ENCODE measurements at regions not wholly inside any gene's neighbourhood (a gene's known extent, or its start where the extent isn't known, plus 50 kb on each side); places are given as distances from the start of the nearest gene placed in this dataset.
"Not testable (repeated sequence)": the region's sequence is repeated elsewhere in the genome, so short reads cannot be mapped to it uniquely, and the experiment has no call there.

GRCh38 chr12:7591531-7591930 lies 74.2 kb downstream of the APOBEC1 start:
- DNase-seq, result no peak

GRCh38 chr12:7590085-7590484 lies 75.6 kb downstream of the APOBEC1 start:
- DNase-seq, result not testable (repeated sequence)

GRCh38 chr12:7588742-7589329 lies 76.9 kb downstream of the APOBEC1 start:
- DNase-seq, result peak; percentile 50 to 54

GRCh38 chr12:7584137-7584536 lies 80.6 kb upstream of the CD163 start:
- DNase-seq, result not testable (repeated sequence)

GRCh38 chr12:7583471-7583870 lies 79.9 kb upstream of the CD163 start:
- DNase-seq, result no peak

- DNase-seq, result no peak
Measured at GRCh38 chr12:7582796-7583195, 79.2 kb upstream of the CD163 start.

GRCh38 chr12:7581625-7582024 lies 78.0 kb upstream of the CD163 start:
- DNase-seq, result no peak

- DNase-seq, result no peak
Measured at GRCh38 chr12:7581046-7581445, 77.5 kb upstream of the CD163 start.

GRCh38 chr12:7571257-7571656 lies 67.7 kb upstream of the CD163 start:
- no peak for DNase-seq

GRCh38 chr12:7557227-7557626 lies 53.6 kb upstream of the CD163 start:
- DNase-seq, result no peak

- DNase-seq, result no peak
Measured at GRCh38 chr12:7555752-7556151, 52.2 kb upstream of the CD163 start.

- DNase-seq, result not testable (repeated sequence)
Measured at GRCh38 chr12:7554831-7555230, 51.3 kb upstream of the CD163 start.

All from CD4-positive, alpha-beta T cell treated with Interleukin-1 beta for 1 hour (primary cell).